ENCODE measurements at regions not wholly inside any gene's neighbourhood (a gene's known extent, or its start where the extent isn't known, plus 50 kb on each side); places are given as distances from the start of the nearest gene placed in this dataset.

DNA sequence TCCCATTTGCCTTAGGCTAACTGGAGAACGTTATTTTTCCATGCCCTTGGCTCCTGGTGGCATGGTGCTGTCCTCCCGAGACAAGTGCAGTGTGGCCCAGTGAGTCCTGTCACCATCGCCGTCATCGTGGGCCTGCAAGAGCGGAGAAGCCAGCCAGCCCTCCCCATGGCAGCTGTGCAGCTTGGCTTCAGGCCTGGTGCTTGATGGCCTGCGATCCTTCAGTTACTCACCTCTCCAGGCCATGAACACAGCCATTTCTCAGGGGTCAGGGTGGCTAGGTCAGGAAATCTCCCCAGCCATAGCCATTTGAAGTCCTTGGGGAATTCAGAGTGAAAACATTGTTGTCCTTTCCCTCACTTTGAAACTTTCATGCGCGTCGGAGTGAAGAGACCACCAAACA lies 189.0 kb upstream of the RGMA start (continued):
- TF ChIP-seq, protein P1, sequence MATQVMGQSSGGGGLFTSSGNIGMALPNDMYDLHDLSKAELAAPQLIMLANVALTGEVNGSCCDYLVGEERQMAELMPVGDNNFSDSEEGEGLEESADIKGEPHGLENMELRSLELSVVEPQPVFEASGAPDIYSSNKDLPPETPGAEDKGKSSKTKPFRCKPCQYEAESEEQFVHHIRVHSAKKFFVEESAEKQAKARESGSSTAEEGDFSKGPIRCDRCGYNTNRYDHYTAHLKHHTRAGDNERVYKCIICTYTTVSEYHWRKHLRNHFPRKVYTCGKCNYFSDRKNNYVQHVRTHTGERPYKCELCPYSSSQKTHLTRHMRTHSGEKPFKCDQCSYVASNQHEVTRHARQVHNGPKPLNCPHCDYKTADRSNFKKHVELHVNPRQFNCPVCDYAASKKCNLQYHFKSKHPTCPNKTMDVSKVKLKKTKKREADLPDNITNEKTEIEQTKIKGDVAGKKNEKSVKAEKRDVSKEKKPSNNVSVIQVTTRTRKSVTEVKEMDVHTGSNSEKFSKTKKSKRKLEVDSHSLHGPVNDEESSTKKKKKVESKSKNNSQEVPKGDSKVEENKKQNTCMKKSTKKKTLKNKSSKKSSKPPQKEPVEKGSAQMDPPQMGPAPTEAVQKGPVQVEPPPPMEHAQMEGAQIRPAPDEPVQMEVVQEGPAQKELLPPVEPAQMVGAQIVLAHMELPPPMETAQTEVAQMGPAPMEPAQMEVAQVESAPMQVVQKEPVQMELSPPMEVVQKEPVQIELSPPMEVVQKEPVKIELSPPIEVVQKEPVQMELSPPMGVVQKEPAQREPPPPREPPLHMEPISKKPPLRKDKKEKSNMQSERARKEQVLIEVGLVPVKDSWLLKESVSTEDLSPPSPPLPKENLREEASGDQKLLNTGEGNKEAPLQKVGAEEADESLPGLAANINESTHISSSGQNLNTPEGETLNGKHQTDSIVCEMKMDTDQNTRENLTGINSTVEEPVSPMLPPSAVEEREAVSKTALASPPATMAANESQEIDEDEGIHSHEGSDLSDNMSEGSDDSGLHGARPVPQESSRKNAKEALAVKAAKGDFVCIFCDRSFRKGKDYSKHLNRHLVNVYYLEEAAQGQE (IDR thresholded peaks at IDR 0.05; ENCODE audit: low read depth): no peak
- TF ChIP-seq POLR2A (IDR thresholded peaks at IDR 0.05; ENCODE audit: borderline replicate concordance, extremely low read depth, insufficient read depth, insufficient read length) (no peak), POLR2AphosphoS5 (IDR thresholded peaks at IDR 0.05; ENCODE audit: low read depth, low read length) (no peak), YY1 (IDR thresholded peaks at IDR 0.05; ENCODE audit: extremely low read depth, insufficient replicate concordance, low read depth, low read length) (no peak), SRF (IDR thresholded peaks at IDR 0.05; ENCODE audit: low read depth) (no peak), ZNF274 (IDR thresholded peaks at IDR 0.05; ENCODE audit: low read depth, low read length) (no peak)
- TF ChIP-seq, protein P2, sequence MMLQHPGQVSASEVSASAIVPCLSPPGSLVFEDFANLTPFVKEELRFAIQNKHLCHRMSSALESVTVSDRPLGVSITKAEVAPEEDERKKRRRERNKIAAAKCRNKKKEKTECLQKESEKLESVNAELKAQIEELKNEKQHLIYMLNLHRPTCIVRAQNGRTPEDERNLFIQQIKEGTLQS (IDR thresholded peaks at IDR 0.05): no peak
- TF ChIP-seq, protein P3, sequence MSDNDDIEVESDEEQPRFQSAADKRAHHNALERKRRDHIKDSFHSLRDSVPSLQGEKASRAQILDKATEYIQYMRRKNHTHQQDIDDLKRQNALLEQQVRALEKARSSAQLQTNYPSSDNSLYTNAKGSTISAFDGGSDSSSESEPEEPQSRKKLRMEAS (IDR thresholded peaks at IDR 0.05): no peak

DNA sequence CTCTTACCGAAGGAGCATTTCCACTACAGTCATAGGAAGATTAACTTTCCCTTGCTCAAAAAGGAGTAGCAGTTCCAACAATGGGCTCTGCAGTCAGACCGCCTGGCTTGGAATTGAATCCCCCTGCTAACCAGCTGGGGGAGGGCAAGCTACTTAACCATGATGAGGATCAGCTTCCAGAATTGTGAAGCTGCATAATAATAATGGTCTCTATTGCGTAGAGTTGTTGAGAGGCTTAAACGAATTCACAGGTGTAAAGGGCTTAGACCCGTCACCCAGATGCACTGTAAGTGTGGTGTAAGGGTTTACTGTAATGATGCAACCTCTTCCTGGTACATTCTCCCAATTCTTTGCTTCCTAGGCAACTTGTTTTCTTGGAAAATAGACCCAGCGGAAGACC lies 185.2 kb upstream of the RGMA start:
- Histone ChIP-seq H3K4me3 (replicated peaks in 1 of 2; ENCODE audit: low read depth in 1 of 2, low read length in 2 of 2) (no peak overlapping the region), H3K79me2 (ENCODE audit: insufficient read depth, low read length) (no peaks in the 10 kb centered on the region), H2AFZ (ENCODE audit: low read depth, low read length, poor library complexity, severe bottlenecking) (no peak overlapping the region), H3K9me2 (ENCODE audit: insufficient read depth) (no peaks in the 10 kb centered on the region), H3K27me3 (ENCODE audit: insufficient read depth, low read length) (peaks cover 8% of the 10 kb centered on the region), H3K9me3 (ENCODE audit: control insufficient read depth in 1 of 2, insufficient read depth in 1 of 2, low read depth in 1 of 2, low read length in 2 of 2) (no peaks in the 10 kb centered on the region), H4K20me1 (ENCODE audit: insufficient read depth) (no peaks in the 10 kb centered on the region), H3K36me3 (ENCODE audit: control insufficient read depth in 1 of 2, insufficient read depth in 2 of 2, low read length in 2 of 2) (no peaks in the 10 kb centered on the region), H3K27ac (ENCODE audit: low read depth, low read length) (no peak overlapping the region), H3K4me2 (ENCODE audit: low read length) (no peak overlapping the region), H3K4me1 (ENCODE audit: control insufficient read depth in 1 of 2, insufficient read depth in 2 of 2, low read length in 2 of 2) (no peaks in the 10 kb centered on the region), H3K9ac (ENCODE audit: low read length) (no peak overlapping the region)
- ChIA-PET POLR2A (no interaction called here), CTCF (no interaction called here), RAD21 (ENCODE audit: low non-redundant PET in 1 of 2, low total read pairs in 2 of 2, uncharacterized antibody in 2 of 2, unreplicated experiment in 2 of 2) (no interaction called here)
- intact Hi-C loops (cut with micrococcal nuclease): no loop called here
- ATAC-seq (no peak), DNase-seq (ENCODE audit: low read depth, low spot score) (no peak)
- no TSS peak for BruUV-seq (replicated peaks)
- TF ChIP-seq EZH2phosphoT487 (IDR thresholded peaks at IDR 0.05; ENCODE audit: borderline replicate concordance) (no peak), YY1 (IDR thresholded peaks at IDR 0.05; ENCODE audit: extremely low read depth, insufficient replicate concordance, low read depth, low read length) (no peak), FOSL1 (IDR thresholded peaks at IDR 0.05; ENCODE audit: low read depth) (no peak), SIN3A (IDR thresholded peaks at IDR 0.05; ENCODE audit: low read depth) (no peak), CEBPB (IDR thresholded peaks at IDR 0.05; ENCODE audit: low read depth) (no peak), ZNF274 (IDR thresholded peaks at IDR 0.05; ENCODE audit: low read depth, low read length) (no peak), RAD21 (IDR thresholded peaks at IDR 0.05; ENCODE audit: low read depth) (no peak), TCF7L2 (IDR thresholded peaks at IDR 0.05; ENCODE audit: borderline replicate concordance, extremely low read depth, insufficient read depth, insufficient read length) (no peak), ELF1 (IDR thresholded peaks at IDR 0.05; ENCODE audit: borderline replicate concordance, low read depth) (no peak), EGR1 (IDR thresholded peaks at IDR 0.05; ENCODE audit: low read depth) (no peak), SP1 (IDR thresholded peaks at IDR 0.05; ENCODE audit: low read depth) (no peak), POLR2A (IDR thresholded peaks at IDR 0.05; ENCODE audit: borderline replicate concordance, extremely low read depth, insufficient read depth, insufficient read length) (no peak), CBX3 (IDR thresholded peaks at IDR 0.05; ENCODE audit: low read depth) (no peak), JUND (IDR thresholded peaks at IDR 0.05) (no peak)
- TF ChIP-seq, protein P4, sequence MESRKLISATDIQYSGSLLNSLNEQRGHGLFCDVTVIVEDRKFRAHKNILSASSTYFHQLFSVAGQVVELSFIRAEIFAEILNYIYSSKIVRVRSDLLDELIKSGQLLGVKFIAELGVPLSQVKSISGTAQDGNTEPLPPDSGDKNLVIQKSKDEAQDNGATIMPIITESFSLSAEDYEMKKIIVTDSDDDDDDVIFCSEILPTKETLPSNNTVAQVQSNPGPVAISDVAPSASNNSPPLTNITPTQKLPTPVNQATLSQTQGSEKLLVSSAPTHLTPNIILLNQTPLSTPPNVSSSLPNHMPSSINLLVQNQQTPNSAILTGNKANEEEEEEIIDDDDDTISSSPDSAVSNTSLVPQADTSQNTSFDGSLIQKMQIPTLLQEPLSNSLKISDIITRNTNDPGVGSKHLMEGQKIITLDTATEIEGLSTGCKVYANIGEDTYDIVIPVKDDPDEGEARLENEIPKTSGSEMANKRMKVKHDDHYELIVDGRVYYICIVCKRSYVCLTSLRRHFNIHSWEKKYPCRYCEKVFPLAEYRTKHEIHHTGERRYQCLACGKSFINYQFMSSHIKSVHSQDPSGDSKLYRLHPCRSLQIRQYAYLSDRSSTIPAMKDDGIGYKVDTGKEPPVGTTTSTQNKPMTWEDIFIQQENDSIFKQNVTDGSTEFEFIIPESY (IDR thresholded peaks at IDR 0.05; ENCODE audit: extremely low read depth, insufficient replicate concordance, low read length): no peak
- TF ChIP-seq, protein P2 (IDR thresholded peaks at IDR 0.05): no peak
